ENCODE measurements at regions not wholly inside any gene's neighbourhood (a gene's known extent, or its start where the extent isn't known, plus 50 kb on each side); places are given as distances from the start of the nearest gene placed in this dataset.

DNA sequence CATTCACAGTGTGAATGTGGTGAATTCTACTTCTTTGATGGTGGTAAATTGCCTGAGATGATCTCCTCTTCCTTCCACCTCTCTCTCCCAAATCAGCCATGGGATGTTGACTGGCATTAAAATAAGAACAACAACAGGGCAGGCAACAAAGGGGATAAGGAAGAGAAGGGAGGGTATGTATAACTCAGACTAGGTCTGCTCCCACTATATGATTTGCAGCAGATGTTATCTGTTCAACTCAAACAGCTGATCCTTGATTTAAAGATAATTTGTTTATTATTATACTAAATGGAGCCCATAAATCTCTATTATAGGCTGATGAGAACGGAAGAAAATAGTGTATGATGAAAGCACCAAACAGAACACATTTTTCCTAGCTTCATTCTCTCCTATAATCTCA lies 262.0 kb downstream of the BTBD3 start (continued):
- TF ChIP-seq, protein P1, sequence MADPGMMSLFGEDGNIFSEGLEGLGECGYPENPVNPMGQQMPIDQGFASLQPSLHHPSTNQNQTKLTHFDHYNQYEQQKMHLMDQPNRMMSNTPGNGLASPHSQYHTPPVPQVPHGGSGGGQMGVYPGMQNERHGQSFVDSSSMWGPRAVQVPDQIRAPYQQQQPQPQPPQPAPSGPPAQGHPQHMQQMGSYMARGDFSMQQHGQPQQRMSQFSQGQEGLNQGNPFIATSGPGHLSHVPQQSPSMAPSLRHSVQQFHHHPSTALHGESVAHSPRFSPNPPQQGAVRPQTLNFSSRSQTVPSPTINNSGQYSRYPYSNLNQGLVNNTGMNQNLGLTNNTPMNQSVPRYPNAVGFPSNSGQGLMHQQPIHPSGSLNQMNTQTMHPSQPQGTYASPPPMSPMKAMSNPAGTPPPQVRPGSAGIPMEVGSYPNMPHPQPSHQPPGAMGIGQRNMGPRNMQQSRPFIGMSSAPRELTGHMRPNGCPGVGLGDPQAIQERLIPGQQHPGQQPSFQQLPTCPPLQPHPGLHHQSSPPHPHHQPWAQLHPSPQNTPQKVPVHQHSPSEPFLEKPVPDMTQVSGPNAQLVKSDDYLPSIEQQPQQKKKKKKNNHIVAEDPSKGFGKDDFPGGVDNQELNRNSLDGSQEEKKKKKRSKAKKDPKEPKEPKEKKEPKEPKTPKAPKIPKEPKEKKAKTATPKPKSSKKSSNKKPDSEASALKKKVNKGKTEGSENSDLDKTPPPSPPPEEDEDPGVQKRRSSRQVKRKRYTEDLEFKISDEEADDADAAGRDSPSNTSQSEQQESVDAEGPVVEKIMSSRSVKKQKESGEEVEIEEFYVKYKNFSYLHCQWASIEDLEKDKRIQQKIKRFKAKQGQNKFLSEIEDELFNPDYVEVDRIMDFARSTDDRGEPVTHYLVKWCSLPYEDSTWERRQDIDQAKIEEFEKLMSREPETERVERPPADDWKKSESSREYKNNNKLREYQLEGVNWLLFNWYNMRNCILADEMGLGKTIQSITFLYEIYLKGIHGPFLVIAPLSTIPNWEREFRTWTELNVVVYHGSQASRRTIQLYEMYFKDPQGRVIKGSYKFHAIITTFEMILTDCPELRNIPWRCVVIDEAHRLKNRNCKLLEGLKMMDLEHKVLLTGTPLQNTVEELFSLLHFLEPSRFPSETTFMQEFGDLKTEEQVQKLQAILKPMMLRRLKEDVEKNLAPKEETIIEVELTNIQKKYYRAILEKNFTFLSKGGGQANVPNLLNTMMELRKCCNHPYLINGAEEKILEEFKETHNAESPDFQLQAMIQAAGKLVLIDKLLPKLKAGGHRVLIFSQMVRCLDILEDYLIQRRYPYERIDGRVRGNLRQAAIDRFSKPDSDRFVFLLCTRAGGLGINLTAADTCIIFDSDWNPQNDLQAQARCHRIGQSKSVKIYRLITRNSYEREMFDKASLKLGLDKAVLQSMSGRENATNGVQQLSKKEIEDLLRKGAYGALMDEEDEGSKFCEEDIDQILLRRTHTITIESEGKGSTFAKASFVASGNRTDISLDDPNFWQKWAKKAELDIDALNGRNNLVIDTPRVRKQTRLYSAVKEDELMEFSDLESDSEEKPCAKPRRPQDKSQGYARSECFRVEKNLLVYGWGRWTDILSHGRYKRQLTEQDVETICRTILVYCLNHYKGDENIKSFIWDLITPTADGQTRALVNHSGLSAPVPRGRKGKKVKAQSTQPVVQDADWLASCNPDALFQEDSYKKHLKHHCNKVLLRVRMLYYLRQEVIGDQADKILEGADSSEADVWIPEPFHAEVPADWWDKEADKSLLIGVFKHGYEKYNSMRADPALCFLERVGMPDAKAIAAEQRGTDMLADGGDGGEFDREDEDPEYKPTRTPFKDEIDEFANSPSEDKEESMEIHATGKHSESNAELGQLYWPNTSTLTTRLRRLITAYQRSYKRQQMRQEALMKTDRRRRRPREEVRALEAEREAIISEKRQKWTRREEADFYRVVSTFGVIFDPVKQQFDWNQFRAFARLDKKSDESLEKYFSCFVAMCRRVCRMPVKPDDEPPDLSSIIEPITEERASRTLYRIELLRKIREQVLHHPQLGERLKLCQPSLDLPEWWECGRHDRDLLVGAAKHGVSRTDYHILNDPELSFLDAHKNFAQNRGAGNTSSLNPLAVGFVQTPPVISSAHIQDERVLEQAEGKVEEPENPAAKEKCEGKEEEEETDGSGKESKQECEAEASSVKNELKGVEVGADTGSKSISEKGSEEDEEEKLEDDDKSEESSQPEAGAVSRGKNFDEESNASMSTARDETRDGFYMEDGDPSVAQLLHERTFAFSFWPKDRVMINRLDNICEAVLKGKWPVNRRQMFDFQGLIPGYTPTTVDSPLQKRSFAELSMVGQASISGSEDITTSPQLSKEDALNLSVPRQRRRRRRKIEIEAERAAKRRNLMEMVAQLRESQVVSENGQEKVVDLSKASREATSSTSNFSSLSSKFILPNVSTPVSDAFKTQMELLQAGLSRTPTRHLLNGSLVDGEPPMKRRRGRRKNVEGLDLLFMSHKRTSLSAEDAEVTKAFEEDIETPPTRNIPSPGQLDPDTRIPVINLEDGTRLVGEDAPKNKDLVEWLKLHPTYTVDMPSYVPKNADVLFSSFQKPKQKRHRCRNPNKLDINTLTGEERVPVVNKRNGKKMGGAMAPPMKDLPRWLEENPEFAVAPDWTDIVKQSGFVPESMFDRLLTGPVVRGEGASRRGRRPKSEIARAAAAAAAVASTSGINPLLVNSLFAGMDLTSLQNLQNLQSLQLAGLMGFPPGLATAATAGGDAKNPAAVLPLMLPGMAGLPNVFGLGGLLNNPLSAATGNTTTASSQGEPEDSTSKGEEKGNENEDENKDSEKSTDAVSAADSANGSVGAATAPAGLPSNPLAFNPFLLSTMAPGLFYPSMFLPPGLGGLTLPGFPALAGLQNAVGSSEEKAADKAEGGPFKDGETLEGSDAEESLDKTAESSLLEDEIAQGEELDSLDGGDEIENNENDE (IDR thresholded peaks at IDR 0.05; ENCODE audit: insufficient replicate concordance, low read length) = no peak
- TF ChIP-seq GTF2F1 (IDR thresholded peaks at IDR 0.05; ENCODE audit: borderline replicate concordance, low read depth, low read length) (no peak), KDM5A (IDR thresholded peaks at IDR 0.05; ENCODE audit: low read length) (no peak), ASH2L (IDR thresholded peaks at IDR 0.05; ENCODE audit: low read length) (no peak), POLR2A (IDR thresholded peaks at IDR 0.05; ENCODE audit: control extremely low read depth in 1 of 2, low read depth in 2 of 2, low read length in 2 of 2) (no peak), TCF12 (IDR thresholded peaks at IDR 0.05; ENCODE audit: low read depth, low read length) (no peak), POU5F1 (IDR thresholded peaks at IDR 0.05; ENCODE audit: low read depth, low read length) (no peak)
- TF ChIP-seq, protein P2, sequence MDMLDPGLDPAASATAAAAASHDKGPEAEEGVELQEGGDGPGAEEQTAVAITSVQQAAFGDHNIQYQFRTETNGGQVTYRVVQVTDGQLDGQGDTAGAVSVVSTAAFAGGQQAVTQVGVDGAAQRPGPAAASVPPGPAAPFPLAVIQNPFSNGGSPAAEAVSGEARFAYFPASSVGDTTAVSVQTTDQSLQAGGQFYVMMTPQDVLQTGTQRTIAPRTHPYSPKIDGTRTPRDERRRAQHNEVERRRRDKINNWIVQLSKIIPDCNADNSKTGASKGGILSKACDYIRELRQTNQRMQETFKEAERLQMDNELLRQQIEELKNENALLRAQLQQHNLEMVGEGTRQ (IDR thresholded peaks at IDR 0.05; ENCODE audit: low read length) = no peak
- TF ChIP-seq, protein P3, sequence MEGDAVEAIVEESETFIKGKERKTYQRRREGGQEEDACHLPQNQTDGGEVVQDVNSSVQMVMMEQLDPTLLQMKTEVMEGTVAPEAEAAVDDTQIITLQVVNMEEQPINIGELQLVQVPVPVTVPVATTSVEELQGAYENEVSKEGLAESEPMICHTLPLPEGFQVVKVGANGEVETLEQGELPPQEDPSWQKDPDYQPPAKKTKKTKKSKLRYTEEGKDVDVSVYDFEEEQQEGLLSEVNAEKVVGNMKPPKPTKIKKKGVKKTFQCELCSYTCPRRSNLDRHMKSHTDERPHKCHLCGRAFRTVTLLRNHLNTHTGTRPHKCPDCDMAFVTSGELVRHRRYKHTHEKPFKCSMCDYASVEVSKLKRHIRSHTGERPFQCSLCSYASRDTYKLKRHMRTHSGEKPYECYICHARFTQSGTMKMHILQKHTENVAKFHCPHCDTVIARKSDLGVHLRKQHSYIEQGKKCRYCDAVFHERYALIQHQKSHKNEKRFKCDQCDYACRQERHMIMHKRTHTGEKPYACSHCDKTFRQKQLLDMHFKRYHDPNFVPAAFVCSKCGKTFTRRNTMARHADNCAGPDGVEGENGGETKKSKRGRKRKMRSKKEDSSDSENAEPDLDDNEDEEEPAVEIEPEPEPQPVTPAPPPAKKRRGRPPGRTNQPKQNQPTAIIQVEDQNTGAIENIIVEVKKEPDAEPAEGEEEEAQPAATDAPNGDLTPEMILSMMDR (IDR thresholded peaks at IDR 0.05; ENCODE audit: control extremely low read depth in 1 of 3, insufficient read depth in 1 of 3, low read depth in 1 of 3, low read length in 3 of 3) = no peak

Measured in H1 (cell line).